ENCODE measurements at regions not wholly inside any gene's neighbourhood (a gene's known extent, or its start where the extent isn't known, plus 50 kb on each side); places are given as distances from the start of the nearest gene placed in this dataset.

GRCh38 chr12:20063116-20063515 is 305.2 kb upstream of the PDE3A start:
- no peak for TF ChIP-seq CTCF (IDR thresholded peaks at IDR 0.05)
- TF ChIP-seq POLR2A (IDR thresholded peaks at IDR 0.05): no peak

Data from Peyer's patch (tissue), 4 donors.